ENCODE measurements at regions not wholly inside any gene's neighbourhood (a gene's known extent, or its start where the extent isn't known, plus 50 kb on each side); places are given as distances from the start of the nearest gene placed in this dataset.

- no peak for TF ChIP-seq CTCF (IDR thresholded peaks at IDR 0.05)
- no peak overlapping the region for H3K4me3 Mint-ChIP-seq
- H3K27ac Mint-ChIP-seq, result no peak overlapping the region
Observed at GRCh38 chr4:35526456-35526855, 717.9 kb downstream of the ARAP2 start.

GRCh38 chr4:35534962-35535361, 709.4 kb downstream of the ARAP2 start:
- H3K27me3 Mint-ChIP-seq (ENCODE audit: low read depth in 3 of 3), result peaks cover 0 to 1% (median 0%) of the 10 kb centered on the region in 3 donors
- H3K36me3 ChIP-seq (replicated peaks in 1 of 2; ENCODE audit: control insufficient read depth in 1 of 2, insufficient read depth in 2 of 2, low read length in 2 of 2), result no peaks in the 10 kb centered on the region
- H3K9ac ChIP-seq (ENCODE audit: insufficient read depth, low read length, poor library complexity, severe bottlenecking), result no peak overlapping the region
- no CpG with 5 or more reads among the region's 5 CpGs for WGBS (ENCODE audit: insufficient coverage)
- intact Hi-C loops (cut with micrococcal nuclease), result no loop called here
- no peak for DNase-seq
- H3K4me1 ChIP-seq (ENCODE audit: control insufficient read depth in 1 of 2, insufficient read depth in 2 of 2, low read length in 2 of 2), result no peaks in the 10 kb centered on the region
- H3K9me3 Mint-ChIP-seq, result peaks cover 0 to 4% (median 1%) of the 10 kb centered on the region in 7 donors
- H3K36me3 Mint-ChIP-seq, result no peaks in the 10 kb centered on the region
- H2AFZ ChIP-seq (ENCODE audit: insufficient read depth, low read depth, low read length, poor library complexity, severe bottlenecking), result no peak overlapping the region
- H4K20me1 ChIP-seq (ENCODE audit: insufficient read depth, low read length), result no peaks in the 10 kb centered on the region
- H3K4me3 ChIP-seq (replicated peaks in 1 of 3; ENCODE audit: low read depth in 2 of 3, low read length in 3 of 3), result no peak overlapping the region
- no peak for TF ChIP-seq CTCF (IDR thresholded peaks at IDR 0.05)
- no peaks in the 10 kb centered on the region for H3K4me1 Mint-ChIP-seq
- H3K9me3 ChIP-seq (replicated peaks in 1 of 2; ENCODE audit: control insufficient read depth in 1 of 2, insufficient read depth in 1 of 2, low read length in 2 of 2), result peaks cover 0 to 4% of the 10 kb centered on the region in 2 donors
- no peak overlapping the region for H3K4me2 ChIP-seq (replicated peaks; ENCODE audit: extremely low read depth, low read length, poor library complexity, severe bottlenecking)
- H3K27me3 ChIP-seq (ENCODE audit: control insufficient read depth in 2 of 2, insufficient read depth in 2 of 2, low read length in 2 of 2), result no peaks in the 10 kb centered on the region
- H3K27ac Mint-ChIP-seq, result no peak overlapping the region
- H3K4me3 Mint-ChIP-seq, result no peak overlapping the region
- no peak overlapping the region for H3K27ac ChIP-seq (ENCODE audit: low read depth in 1 of 2, low read length in 2 of 2)
- no peaks in the 10 kb centered on the region for H3K79me2 ChIP-seq (ENCODE audit: insufficient read depth, low read length)

More at GRCh38 chr4:35526456-35526855, 717.9 kb downstream of the ARAP2 start:
- Histone ChIP-seq H3K79me2 (ENCODE audit: insufficient read depth, low read length) (no peaks in the 10 kb centered on the region), H3K36me3 (replicated peaks in 1 of 2; ENCODE audit: control insufficient read depth in 1 of 2, insufficient read depth in 2 of 2, low read length in 2 of 2) (no peaks in the 10 kb centered on the region), H3K9ac (ENCODE audit: insufficient read depth, low read length, poor library complexity, severe bottlenecking) (no peak overlapping the region), H3K4me2 (replicated peaks; ENCODE audit: extremely low read depth, low read length, poor library complexity, severe bottlenecking) (no peak overlapping the region), H3K27me3 (ENCODE audit: control insufficient read depth in 2 of 2, insufficient read depth in 2 of 2, low read length in 2 of 2) (no peaks in the 10 kb centered on the region), H3K4me3 (replicated peaks in 1 of 3; ENCODE audit: low read depth in 2 of 3, low read length in 3 of 3) (no peak overlapping the region), H3K27ac (ENCODE audit: low read depth in 1 of 2, low read length in 2 of 2) (no peak overlapping the region), H4K20me1 (ENCODE audit: insufficient read depth, low read length) (no peaks in the 10 kb centered on the region), H3K9me3 (replicated peaks in 1 of 2; ENCODE audit: control insufficient read depth in 1 of 2, insufficient read depth in 1 of 2, low read length in 2 of 2) (peaks cover 0 to 3% of the 10 kb centered on the region in 2 donors), H2AFZ (ENCODE audit: insufficient read depth, low read depth, low read length, poor library complexity, severe bottlenecking) (no peak overlapping the region), H3K4me1 (ENCODE audit: control insufficient read depth in 1 of 2, insufficient read depth in 2 of 2, low read length in 2 of 2) (no peaks in the 10 kb centered on the region)
- no peaks in the 10 kb centered on the region for H3K36me3 Mint-ChIP-seq
- no peaks in the 10 kb centered on the region for H3K4me1 Mint-ChIP-seq
- no peak for DNase-seq
- no CpG with 5 or more reads among the region's 3 CpGs for WGBS (ENCODE audit: insufficient coverage)
- peaks cover 0 to 1% (median 0%) of the 10 kb centered on the region in 3 donors for H3K27me3 Mint-ChIP-seq (ENCODE audit: low read depth in 3 of 3)
- intact Hi-C loops (cut with micrococcal nuclease), result no loop called here
- H3K9me3 Mint-ChIP-seq, result peaks cover 0 to 4% (median 0%) of the 10 kb centered on the region in 7 donors
